ENCODE measurements at regions not wholly inside any gene's neighbourhood (a gene's known extent, or its start where the extent isn't known, plus 50 kb on each side); places are given as distances from the start of the nearest gene placed in this dataset.

- no peak for DNase-seq (ENCODE audit: low read depth in 2 of 2)
These were observed 650.6 kb downstream of the SLC4A3 start for GRCh38 chr2:220278022-220278421.

- DNase-seq (ENCODE audit: low read depth in 2 of 2) = no peak
These were observed 651.9 kb downstream of the SLC4A3 start for GRCh38 chr2:220279372-220279771.

GRCh38 chr2:220279840-220280239, 652.4 kb downstream of the SLC4A3 start:
- DNase-seq (ENCODE audit: low read depth in 2 of 2) = no peak

GRCh38 chr2:220280736-220281135, 653.3 kb downstream of the SLC4A3 start:
- DNase-seq (ENCODE audit: low read depth in 2 of 2) = no peak

- DNase-seq (ENCODE audit: low read depth in 2 of 2) = no peak
These were observed 654.3 kb downstream of the SLC4A3 start for GRCh38 chr2:220281771-220282170.

- no peak for DNase-seq (ENCODE audit: low read depth in 2 of 2)
These were observed 654.8 kb downstream of the SLC4A3 start for GRCh38 chr2:220282236-220282635.

- no peak for DNase-seq (ENCODE audit: low read depth in 2 of 2)
These were observed 666.5 kb downstream of the SLC4A3 start for GRCh38 chr2:220293966-220294365.

- DNase-seq (ENCODE audit: low read depth in 2 of 2) = no peak
These were observed 668.7 kb downstream of the SLC4A3 start for GRCh38 chr2:220296174-220296573.

- no peak for DNase-seq (ENCODE audit: low read depth in 2 of 2)
These were observed 669.7 kb downstream of the SLC4A3 start for GRCh38 chr2:220297093-220297492.

GRCh38 chr2:220300806-220301205, 673.4 kb downstream of the SLC4A3 start:
- no peak for DNase-seq (ENCODE audit: low read depth in 2 of 2)

- DNase-seq (ENCODE audit: low read depth in 2 of 2) = no peak
These were observed 675.3 kb downstream of the SLC4A3 start for GRCh38 chr2:220302756-220303155.

GRCh38 chr2:220309215-220309614, 681.8 kb downstream of the SLC4A3 start:
- no peak for DNase-seq (ENCODE audit: low read depth in 2 of 2)

GRCh38 chr2:220310451-220310861, 683.0 kb downstream of the SLC4A3 start:
- no peak for DNase-seq (ENCODE audit: low read depth in 2 of 2)

- DNase-seq (ENCODE audit: low read depth in 2 of 2) = no peak
These were observed 687.8 kb downstream of the SLC4A3 start for GRCh38 chr2:220315098-220315823.

- no peak for DNase-seq (ENCODE audit: low read depth in 2 of 2)
These were observed 690.6 kb downstream of the SLC4A3 start for GRCh38 chr2:220318037-220318436.

- no peak for DNase-seq (ENCODE audit: low read depth in 2 of 2)
These were observed 691.1 kb downstream of the SLC4A3 start for GRCh38 chr2:220318508-220318907.

- DNase-seq (ENCODE audit: low read depth in 2 of 2) = no peak
These were observed 692.9 kb downstream of the SLC4A3 start for GRCh38 chr2:220320326-220320725.

GRCh38 chr2:220332886-220333285, 705.5 kb downstream of the SLC4A3 start:
- no peak for DNase-seq (ENCODE audit: low read depth in 2 of 2)

GRCh38 chr2:220334210-220334609, 706.8 kb downstream of the SLC4A3 start:
- no peak for DNase-seq (ENCODE audit: low read depth in 2 of 2)

GRCh38 chr2:220334871-220335590, 707.6 kb downstream of the SLC4A3 start:
- DNase-seq (ENCODE audit: low read depth in 2 of 2) = no peak

GRCh38 chr2:220335591-220335915, 708.1 kb downstream of the SLC4A3 start:
- no peak for DNase-seq (ENCODE audit: low read depth in 2 of 2)

GRCh38 chr2:220336771-220337170, 709.3 kb downstream of the SLC4A3 start:
- DNase-seq (ENCODE audit: low read depth in 2 of 2) = no peak

GRCh38 chr2:220337611-220338440, 710.4 kb downstream of the SLC4A3 start:
- no peak for DNase-seq (ENCODE audit: low read depth in 2 of 2)
